HCT116 (cell line): ENCODE measurements at regions not wholly inside any gene's neighbourhood (a gene's known extent, or its start where the extent isn't known, plus 50 kb on each side); places are given as distances from the start of the nearest gene placed in this dataset.

Experiments
- ATAC-seq: fragments of 200-7000 bp; cut with Tn5 transposase; 2 replicates; pipeline ENCODE4 v1.9.1; 2020; ENCODE audit warnings: mild to moderate bottlenecking, moderate library complexity
- BruUV-seq: library from RNA; stranded (reverse); fragments of 400-500 nt; replicated peaks from 2 replicates; lab custom pipeline; 2021; lab: Mats Ljungman, UMichigan
- CTCF ChIA-PET: fragments of 300-600 bp; sonication (Branson Sonifier 250); formaldehyde crosslinking; loops from one replicate; lab custom pipeline; 2021; ENCODE audit warnings: antibody characterized with exemption; lab: Charles Lee
- POLR2A ChIA-PET: fragments of 300-600, 350-600 bp; sonication (Branson Sonifier 250); formaldehyde crosslinking; loops from one replicate; lab custom pipeline; 2021; ENCODE audit warnings: antibody characterized with exemption; lab: Charles Lee
- RAD21 ChIA-PET, 2 experiments: fragments of 300-600 bp; sonication (Branson Sonifier 250); formaldehyde crosslinking; loops; one replicate each; lab custom pipeline; 2023; ENCODE audit warnings: low total read pairs in 2 of 2; ENCODE audit not compliant: uncharacterized antibody in 2 of 2, unreplicated experiment in 2 of 2, low non-redundant PET in 1 of 2; lab: Charles Lee
- DNase-seq: peaks from one replicate; pipeline ENCODE4 v3.0.0-alpha.2; 2010; ENCODE audit warnings: low read depth, low spot score
- H2AFZ ChIP-seq: fragments of 200-600 bp; shearing (Covaris generic), sonication (generic); 2 replicates; pipeline ENCODE4 v1.6.1; 2017; ENCODE audit warnings: low read depth, mixed run types, mixed read lengths, antibody characterized with exemption, low read length; ENCODE audit not compliant: poor library complexity, severe bottlenecking
- H3K27ac ChIP-seq: 2 replicates; pipeline ENCODE4 v1.5.1; 2012; ENCODE audit warnings: low read depth, low read length
- H3K27me3 ChIP-seq: fragments of 200-600 bp; sonication (generic); 2 replicates; pipeline ENCODE4 v1.6.1; 2016; ENCODE audit warnings: mixed run types, low read length, mixed read lengths; ENCODE audit not compliant: insufficient read depth
- H3K36me3 ChIP-seq, 2 experiments: fragments of 200-500 bp in 1 of 2; fragments of 200-600 bp in 1 of 2; sonication (Bioruptor generic) in 1 of 2; sonication (generic) in 1 of 2; 2 replicates each; pipeline versions ENCODE4 v1.5.1 to v1.6.1; 2014 to 2016; ENCODE audit warnings: low read length in 2 of 2, inconsistent platforms in 1 of 2, mixed read lengths in 1 of 2, mixed run types in 1 of 2; ENCODE audit not compliant: insufficient read depth in 2 of 2, control insufficient read depth in 1 of 2
- H3K4me1 ChIP-seq, 2 experiments: fragments of 200-600 bp in 1 of 2; sonication (generic) in 1 of 2; 2 replicates each; pipeline versions ENCODE4 v1.5.1 to v1.6.1; 2012 to 2017; ENCODE audit warnings: low read length in 2 of 2, inconsistent platforms in 1 of 2, mild to moderate bottlenecking in 1 of 2, mixed read lengths in 1 of 2, mixed run types in 1 of 2, moderate library complexity in 1 of 2; ENCODE audit not compliant: insufficient read depth in 2 of 2, control insufficient read depth in 1 of 2
- H3K4me2 ChIP-seq: fragments of 200-600 bp; sonication (generic); 2 replicates; pipeline ENCODE4 v1.6.1; 2017; ENCODE audit warnings: mixed run types, low read length, mixed read lengths
- H3K4me3 ChIP-seq, 2 experiments: fragments of 200-600 bp in 1 of 2; sonication (generic) in 1 of 2; replicated peaks in 1 of 2; 2 replicates each; pipeline ENCODE4 v1.5.1; 2011 to 2016; ENCODE audit warnings: low read length in 2 of 2, control low read depth in 1 of 2, low read depth in 1 of 2, mild to moderate bottlenecking in 1 of 2, mixed read lengths in 1 of 2, mixed run types in 1 of 2
- H3K79me2 ChIP-seq: fragments of 200-600 bp; sonication (generic); 2 replicates; pipeline ENCODE4 v1.6.1; 2017; ENCODE audit warnings: mild to moderate bottlenecking, mixed run types, low read length, moderate library complexity, mixed read lengths; ENCODE audit not compliant: insufficient read depth
- H3K9ac ChIP-seq: fragments of 200-600 bp; sonication (generic); 2 replicates; pipeline ENCODE4 v1.6.1; 2016; ENCODE audit warnings: low read length, mixed read lengths
- H3K9me2 ChIP-seq: fragments of 200-600 bp; sonication (generic), shearing (Covaris generic); 2 replicates; pipeline ENCODE4 v1.6.1; 2017; ENCODE audit warnings: mixed run types, mild to moderate bottlenecking, moderate library complexity; ENCODE audit not compliant: insufficient read depth
- H3K9me3 ChIP-seq, 2 experiments: fragments of 200-500 bp in 1 of 2; fragments of 200-600 bp in 1 of 2; sonication (Bioruptor generic) in 1 of 2; sonication (generic) in 1 of 2; 2 replicates each; pipeline ENCODE4 v1.6.1; 2014 to 2017; ENCODE audit warnings: low read length in 2 of 2, mixed read lengths in 2 of 2, inconsistent platforms in 1 of 2, low read depth in 1 of 2, mild to moderate bottlenecking in 1 of 2, mixed run types in 1 of 2, moderate library complexity in 1 of 2; ENCODE audit not compliant: control insufficient read depth in 1 of 2, insufficient read depth in 1 of 2
- H4K20me1 ChIP-seq: fragments of 200-600 bp; sonication (generic), shearing (Covaris generic); 2 replicates; pipeline ENCODE4 v1.6.1; 2017; ENCODE audit warnings: mixed run types, mild to moderate bottlenecking, moderate library complexity; ENCODE audit not compliant: insufficient read depth
- ATF3 ChIP-seq: IDR thresholded peaks from 2 replicates; pipeline ENCODE4 v1.6.1; 2012
- CBX3 ChIP-seq: IDR thresholded peaks from 2 replicates; pipeline ENCODE4 v1.6.1; 2012; ENCODE audit warnings: low read depth
- CEBPB ChIP-seq: IDR thresholded peaks from 2 replicates; pipeline ENCODE4 v1.6.1; 2012; ENCODE audit warnings: low read depth
- CTCF ChIP-seq, 3 experiments: fragments of 200-600 bp in 1 of 3; sonication (generic) in 1 of 3; IDR thresholded peaks in 2 of 3; conservative IDR thresholded peaks in 1 of 3; 2 replicates each; pipeline ENCODE4 v1.5.1; 2012 to 2017; ENCODE audit warnings: low read depth in 2 of 3, low read length in 2 of 3, antibody characterized with exemption in 1 of 3, borderline replicate concordance in 1 of 3, control low read depth in 1 of 3, mild to moderate bottlenecking in 1 of 3, mixed read lengths in 1 of 3, mixed run types in 1 of 3, moderate library complexity in 1 of 3; ENCODE audit not compliant: insufficient read depth in 1 of 3
- ELF1 ChIP-seq: IDR thresholded peaks from 2 replicates; pipeline ENCODE4 v1.6.1; 2012; ENCODE audit warnings: low read depth, borderline replicate concordance
- EZH2 ChIP-seq: fragments of 200-600 bp; sonication (generic); IDR thresholded peaks from 2 replicates; pipeline ENCODE4 v1.6.1; 2017; ENCODE audit warnings: antibody characterized with exemption, mixed run types
- EZH2phosphoT487 ChIP-seq: fragments of 200-600 bp; IDR thresholded peaks from 2 replicates; pipeline ENCODE4 v1.6.1; 2018; ENCODE audit warnings: antibody characterized with exemption, borderline replicate concordance
- FOSL1 ChIP-seq: IDR thresholded peaks from 2 replicates; pipeline ENCODE4 v1.6.1; 2012; ENCODE audit warnings: low read depth
- MAX ChIP-seq: IDR thresholded peaks from 2 replicates; pipeline ENCODE4 v1.6.1; 2012
- RAD21 ChIP-seq: IDR thresholded peaks from 2 replicates; pipeline ENCODE4 v1.6.1; 2012; ENCODE audit warnings: low read depth, mild to moderate bottlenecking
- intact Hi-C: fragments of 100-400 bp; cut with micrococcal nuclease; formaldehyde crosslinking; loops from 2 replicates; pipeline ENCODE4 v1.10.0; 2022
- TF ChIP-seq, protein P1 (sequence below): IDR thresholded peaks from 2 replicates; pipeline ENCODE4 v1.6.1; 2011; ENCODE audit warnings: mild to moderate bottlenecking, low read length, moderate library complexity; ENCODE audit not compliant: insufficient replicate concordance; ENCODE audit errors: extremely low read depth
- TF ChIP-seq, protein P2 (sequence below): IDR thresholded peaks from 2 replicates; pipeline ENCODE4 v1.6.1; 2012; ENCODE audit warnings: low read depth

- Histone ChIP-seq H3K9me3 (peaks cover 0 to 16% of the 10 kb centered on the region in 2 experiments; a peak in 2 of 4 replicates), H3K79me2 (no peaks in the 10 kb centered on the region), H3K9ac (no peak overlapping the region), H3K27me3 (no peaks in the 10 kb centered on the region), H3K27ac (no peak overlapping the region), H3K4me3 (no peak overlapping the region), H3K4me1 (no peaks in the 10 kb centered on the region), H3K36me3 (no peaks in the 10 kb centered on the region), H2AFZ (no peak overlapping the region), H3K9me2 (no peaks in the 10 kb centered on the region), H3K4me2 (no peak overlapping the region), H4K20me1 (no peaks in the 10 kb centered on the region)
- ChIA-PET CTCF (no interaction called here), POLR2A (no interaction called here), RAD21 (no interaction called here)
- intact Hi-C loops = no loop called here
- BruUV-seq = no TSS peak
- DNase-seq (no peak), ATAC-seq (no peak)
- TF ChIP-seq EZH2phosphoT487 (no peak), EZH2 (no peak), ATF3 (no peak), CEBPB (no peak), FOSL1 (no peak), CTCF (IDR thresholded peaks at IDR 0.05 in 2 of 3, conservative IDR thresholded peaks at IDR 0.05 in 1 of 3; ENCODE audit: borderline replicate concordance in 1 of 3, insufficient read depth in 1 of 3, low read depth in 2 of 3, low read length in 2 of 3) (no peak), MAX (no peak), RAD21 (no peak), CBX3 (no peak), ELF1 (no peak)
- TF ChIP-seq, protein P1, sequence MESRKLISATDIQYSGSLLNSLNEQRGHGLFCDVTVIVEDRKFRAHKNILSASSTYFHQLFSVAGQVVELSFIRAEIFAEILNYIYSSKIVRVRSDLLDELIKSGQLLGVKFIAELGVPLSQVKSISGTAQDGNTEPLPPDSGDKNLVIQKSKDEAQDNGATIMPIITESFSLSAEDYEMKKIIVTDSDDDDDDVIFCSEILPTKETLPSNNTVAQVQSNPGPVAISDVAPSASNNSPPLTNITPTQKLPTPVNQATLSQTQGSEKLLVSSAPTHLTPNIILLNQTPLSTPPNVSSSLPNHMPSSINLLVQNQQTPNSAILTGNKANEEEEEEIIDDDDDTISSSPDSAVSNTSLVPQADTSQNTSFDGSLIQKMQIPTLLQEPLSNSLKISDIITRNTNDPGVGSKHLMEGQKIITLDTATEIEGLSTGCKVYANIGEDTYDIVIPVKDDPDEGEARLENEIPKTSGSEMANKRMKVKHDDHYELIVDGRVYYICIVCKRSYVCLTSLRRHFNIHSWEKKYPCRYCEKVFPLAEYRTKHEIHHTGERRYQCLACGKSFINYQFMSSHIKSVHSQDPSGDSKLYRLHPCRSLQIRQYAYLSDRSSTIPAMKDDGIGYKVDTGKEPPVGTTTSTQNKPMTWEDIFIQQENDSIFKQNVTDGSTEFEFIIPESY = no peak
- TF ChIP-seq, protein P2, sequence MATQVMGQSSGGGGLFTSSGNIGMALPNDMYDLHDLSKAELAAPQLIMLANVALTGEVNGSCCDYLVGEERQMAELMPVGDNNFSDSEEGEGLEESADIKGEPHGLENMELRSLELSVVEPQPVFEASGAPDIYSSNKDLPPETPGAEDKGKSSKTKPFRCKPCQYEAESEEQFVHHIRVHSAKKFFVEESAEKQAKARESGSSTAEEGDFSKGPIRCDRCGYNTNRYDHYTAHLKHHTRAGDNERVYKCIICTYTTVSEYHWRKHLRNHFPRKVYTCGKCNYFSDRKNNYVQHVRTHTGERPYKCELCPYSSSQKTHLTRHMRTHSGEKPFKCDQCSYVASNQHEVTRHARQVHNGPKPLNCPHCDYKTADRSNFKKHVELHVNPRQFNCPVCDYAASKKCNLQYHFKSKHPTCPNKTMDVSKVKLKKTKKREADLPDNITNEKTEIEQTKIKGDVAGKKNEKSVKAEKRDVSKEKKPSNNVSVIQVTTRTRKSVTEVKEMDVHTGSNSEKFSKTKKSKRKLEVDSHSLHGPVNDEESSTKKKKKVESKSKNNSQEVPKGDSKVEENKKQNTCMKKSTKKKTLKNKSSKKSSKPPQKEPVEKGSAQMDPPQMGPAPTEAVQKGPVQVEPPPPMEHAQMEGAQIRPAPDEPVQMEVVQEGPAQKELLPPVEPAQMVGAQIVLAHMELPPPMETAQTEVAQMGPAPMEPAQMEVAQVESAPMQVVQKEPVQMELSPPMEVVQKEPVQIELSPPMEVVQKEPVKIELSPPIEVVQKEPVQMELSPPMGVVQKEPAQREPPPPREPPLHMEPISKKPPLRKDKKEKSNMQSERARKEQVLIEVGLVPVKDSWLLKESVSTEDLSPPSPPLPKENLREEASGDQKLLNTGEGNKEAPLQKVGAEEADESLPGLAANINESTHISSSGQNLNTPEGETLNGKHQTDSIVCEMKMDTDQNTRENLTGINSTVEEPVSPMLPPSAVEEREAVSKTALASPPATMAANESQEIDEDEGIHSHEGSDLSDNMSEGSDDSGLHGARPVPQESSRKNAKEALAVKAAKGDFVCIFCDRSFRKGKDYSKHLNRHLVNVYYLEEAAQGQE = no peak
These were observed 703.7 kb downstream of the MAFB start for GRCh38 chr20:39985271-39985827.
